Mammary epithelial cell (primary cell): ENCODE measurements at regions not wholly inside any gene's neighbourhood (a gene's known extent, or its start where the extent isn't known, plus 50 kb on each side); places are given as distances from the start of the nearest gene placed in this dataset.

ENCODE experiments used
- CTCF ChIP-seq, 2 donors: IDR thresholded peaks in 1 of 2; conservative IDR thresholded peaks in 1 of 2; 2 replicates each; pipeline ENCODE4 v1.5.1; 2011 to 2012; ENCODE audit warnings: inconsistent platforms in 2 of 2, low read length in 2 of 2, mild to moderate bottlenecking in 2 of 2, control low read depth in 1 of 2, low read depth in 1 of 2; ENCODE audit not compliant: insufficient read depth in 1 of 2; ENCODE audit errors: extremely low read depth in 1 of 2
- EZH2 ChIP-seq: IDR thresholded peaks from 2 replicates; pipeline ENCODE4 v1.6.1; 2012; ENCODE audit warnings: low read length, inconsistent platforms, borderline replicate concordance

- TF ChIP-seq CTCF (conservative IDR thresholded peaks at IDR 0.05 in 1 of 2, IDR thresholded peaks at IDR 0.05 in 1 of 2; ENCODE audit: extremely low read depth in 1 of 2, insufficient read depth in 1 of 2, low read depth in 1 of 2, low read length in 2 of 2): no peak
- TF ChIP-seq EZH2: no peak
Observed at GRCh38 chr19:29326351-29326750, 113.4 kb upstream of the UQCRFS1 start.
